HepG2 (cell line): ENCODE measurements at regions not wholly inside any gene's neighbourhood (a gene's known extent, or its start where the extent isn't known, plus 50 kb on each side); places are given as distances from the start of the nearest gene placed in this dataset.

ENCODE experiments used
- ATAC-seq: fragments of 200-7000 bp; cut with Tn5 transposase; 3 replicates; pipeline ENCODE4 v1.9.1; 2020; ENCODE audit warnings: mild to moderate bottlenecking, moderate library complexity
- BruUV-seq: library from RNA; stranded (reverse); fragments of 400-500 nt; replicated peaks from 2 replicates; lab custom pipeline; 2021; lab: Mats Ljungman, UMichigan
- CTCF ChIA-PET: fragments of 300-600 bp; formaldehyde crosslinking; extraction: SDS; loops from one replicate; lab custom pipeline; 2021; ENCODE audit warnings: low total read pairs, inconsistent platforms, low intra/inter-chr PET ratio; lab: Yijun Ruan, JAX
- POLR2A ChIA-PET: fragments of 350-600 bp; sonication (Branson Sonifier 250); formaldehyde crosslinking; loops from one replicate; lab custom pipeline; 2020; ENCODE audit warnings: antibody characterized with exemption, inconsistent platforms; lab: Yijun Ruan, JAX
- DNase-seq: peaks from one replicate; pipeline ENCODE4 v3.0.0-alpha.2; 2015; ENCODE audit warnings: low spot score
- FAIRE-seq: peaks from 3 replicates; lab custom pipeline; 2011; peaks lifted over from hg19 to GRCh38; lab: Jason Lieb, UNC
- H2AFZ ChIP-seq: one replicate; pipeline ENCODE4 v1.6.1; 2011; ENCODE audit warnings: low read length, inconsistent platforms
- H3K27ac ChIP-seq: fragments of 300-600 bp; 3 replicates; pipeline ENCODE4 v1.8.0; 2011; ENCODE audit warnings: mixed run types, mild to moderate bottlenecking, mixed read lengths, low read length, inconsistent platforms; ENCODE audit not compliant: insufficient read depth; ENCODE audit errors: extremely low read length
- H3K27me3 ChIP-seq, 2 experiments: fragments of 200-600 bp in 1 of 2; 2 replicates in 1 of 2; 3 replicates in 1 of 2; pipeline versions ENCODE4 v1.6.0 to v1.8.0; 2011; ENCODE audit warnings: low read length in 2 of 2, mild to moderate bottlenecking in 2 of 2, moderate library complexity in 2 of 2, inconsistent platforms in 1 of 2; ENCODE audit not compliant: insufficient read depth in 2 of 2, control insufficient read depth in 1 of 2
- H3K36me3 ChIP-seq, 2 experiments: fragments of 200-600 bp in 1 of 2; replicated peaks in 1 of 2; 2 replicates in 1 of 2; 3 replicates in 1 of 2; pipeline versions ENCODE4 v1.5.1 to v1.8.0; 2011; ENCODE audit warnings: low read length in 2 of 2, inconsistent platforms in 1 of 2; ENCODE audit not compliant: insufficient read depth in 2 of 2, control insufficient read depth in 1 of 2
- H3K4me1 ChIP-seq: 2 replicates; pipeline ENCODE4 v1.5.1; 2012; ENCODE audit warnings: low read length, inconsistent platforms; ENCODE audit not compliant: insufficient read depth
- H3K4me2 ChIP-seq: 2 replicates; pipeline ENCODE4 v1.6.0; 2011; ENCODE audit warnings: low read depth, low read length, inconsistent platforms
- H3K4me3 ChIP-seq, 3 experiments: fragments of 200-600 bp in 1 of 3; sonication (generic), shearing (Covaris generic) in 1 of 3; replicated peaks in 1 of 3; 2 replicates each; pipeline ENCODE4 v1.5.1; 2011 to 2016; ENCODE audit warnings: low read length in 3 of 3, inconsistent platforms in 2 of 3, low read depth in 2 of 3, mild to moderate bottlenecking in 2 of 3, control low read depth in 1 of 3, mixed read lengths in 1 of 3; ENCODE audit not compliant: insufficient read depth in 1 of 3
- H3K79me2 ChIP-seq: one replicate; pipeline ENCODE4 v1.6.1; 2011; ENCODE audit warnings: low read length, inconsistent platforms; ENCODE audit not compliant: insufficient read depth
- H3K9ac ChIP-seq: 2 replicates; pipeline ENCODE4 v1.6.0; 2011; ENCODE audit warnings: mild to moderate bottlenecking, low read depth, low read length, inconsistent platforms; ENCODE audit not compliant: insufficient read depth
- H3K9me3 ChIP-seq: 2 replicates; pipeline ENCODE4 v1.5.1; 2012; ENCODE audit warnings: mild to moderate bottlenecking, low read length
- H4K20me1 ChIP-seq: 2 replicates; pipeline ENCODE4 v1.6.0; 2011; ENCODE audit warnings: inconsistent platforms, mild to moderate bottlenecking, low read length, moderate library complexity; ENCODE audit not compliant: insufficient read depth
- AFF4 ChIP-seq: sonication (generic); formaldehyde crosslinking; IDR thresholded peaks from 2 replicates; pipeline ENCODE4 v1.4.0; 2020; ENCODE audit warnings: missing genetic modification reagents
- AGO2 ChIP-seq: fragments of 200-400 bp; formaldehyde crosslinking; optimal IDR thresholded peaks from 2 replicates; pipeline ENCODE3; 2017; ENCODE audit warnings: mild to moderate bottlenecking, low read depth, low read length, moderate library complexity
- BCLAF1 ChIP-seq: fragments of 450-650 bp; IDR thresholded peaks from 2 replicates; pipeline ENCODE4 v1.6.1; 2017; ENCODE audit warnings: mild to moderate bottlenecking
- CHD2 ChIP-seq: IDR thresholded peaks from 2 replicates; pipeline ENCODE4 v1.6.1; 2011; ENCODE audit warnings: low read depth, low read length, improper control_type of control experiment
- HIVEP1 ChIP-seq: sonication (generic); formaldehyde crosslinking; IDR thresholded peaks from 2 replicates; pipeline ENCODE4 v1.4.0; 2020; ENCODE audit warnings: mild to moderate bottlenecking, missing genetic modification reagents
- SNAI1 ChIP-seq: sonication (generic); formaldehyde crosslinking; IDR thresholded peaks from 2 replicates; pipeline ENCODE4 v1.5.0; 2020; ENCODE audit warnings: mild to moderate bottlenecking, missing genetic modification reagents, borderline replicate concordance
- ZBTB39 ChIP-seq: sonication (generic); formaldehyde crosslinking; IDR thresholded peaks from 2 replicates; pipeline ENCODE4 v1.5.0; 2020; ENCODE audit warnings: missing genetic modification reagents
- ZNF180 ChIP-seq: sonication (generic); formaldehyde crosslinking; IDR thresholded peaks from 2 replicates; pipeline ENCODE4 v1.4.0; 2020; ENCODE audit warnings: low read depth, missing genetic modification reagents, borderline replicate concordance
- ZSCAN12 ChIP-seq: sonication (generic); formaldehyde crosslinking; IDR thresholded peaks from 2 replicates; pipeline ENCODE4 v1.9.0; 2021; ENCODE audit warnings: mild to moderate bottlenecking, missing genetic modification reagents
- WGBS: methylation state at CpG from one replicate; pipeline ENCODE4 v1.1.6; 2017; ENCODE audit warnings: low lambda C conversion rate; 5-methylcytosine and 5-hydroxymethylcytosine counted together
- in situ Hi-C: cut with HindIII; loops from 2 replicates; pipeline ENCODE4 v1.10.0; 2017; ENCODE audit warnings: low pct_unique_long_range_greater_than_20kb; ENCODE audit not compliant: extremely low pct_ligation_motif_present
- intact Hi-C: fragments of 100-400 bp; cut with micrococcal nuclease; formaldehyde crosslinking; loops from one replicate; pipeline ENCODE4 v1.10.0; 2022; ENCODE audit not compliant: unreplicated experiment
- TF ChIP-seq, protein P1 (sequence below): conservative IDR thresholded peaks from 2 replicates; pipeline ENCODE4 v1.6.1; 2018; ENCODE audit warnings: missing genetic modification reagents
- TF ChIP-seq, protein P2 (sequence below): sonication (generic); formaldehyde crosslinking; conservative IDR thresholded peaks from 2 replicates; pipeline ENCODE4 v1.8.1; 2023; ENCODE audit warnings: missing genetic modification reagents

- H3K4me1 ChIP-seq = no peaks in the 10 kb centered on the region
- no peak overlapping the region for H3K4me3 ChIP-seq
- intact Hi-C loops (no loop called here), in situ Hi-C loops (no loop called here)
- no peak overlapping the region for H3K4me2 ChIP-seq
- peaks cover 18% of the 10 kb centered on the region for H3K9me3 ChIP-seq
- CTCF ChIA-PET = no interaction called here
- POLR2A ChIA-PET = no interaction called here
- H3K79me2 ChIP-seq = no peaks in the 10 kb centered on the region
- 30% methylated on average over 4 of the region's 4 CpGs for WGBS
- no peaks in the 10 kb centered on the region for H4K20me1 ChIP-seq
- peaks cover 2 to 24% of the 10 kb centered on the region in 2 experiments; a peak in 4 of 5 replicates for H3K27me3 ChIP-seq
- no peak for ATAC-seq
- no peak for DNase-seq
- H2AFZ ChIP-seq = no peak overlapping the region
- FAIRE-seq = no peak
- no peak overlapping the region for H3K9ac ChIP-seq
- H3K27ac ChIP-seq = no peak overlapping the region
- BruUV-seq = no TSS peak
- H3K36me3 ChIP-seq = no peaks in the 10 kb centered on the region
- TF ChIP-seq ZNF180 (CRISPR knock-in tag) (no peak), ZBTB39 (CRISPR knock-in tag) (no peak), CHD2 (no peak), BCLAF1 (no peak), HIVEP1 (CRISPR knock-in tag) (no peak), AFF4 (CRISPR knock-in tag) (no peak), ZSCAN12 (CRISPR knock-in tag) (no peak), SNAI1 (CRISPR knock-in tag) (no peak), AGO2 (no peak)
- TF ChIP-seq, protein P1, sequence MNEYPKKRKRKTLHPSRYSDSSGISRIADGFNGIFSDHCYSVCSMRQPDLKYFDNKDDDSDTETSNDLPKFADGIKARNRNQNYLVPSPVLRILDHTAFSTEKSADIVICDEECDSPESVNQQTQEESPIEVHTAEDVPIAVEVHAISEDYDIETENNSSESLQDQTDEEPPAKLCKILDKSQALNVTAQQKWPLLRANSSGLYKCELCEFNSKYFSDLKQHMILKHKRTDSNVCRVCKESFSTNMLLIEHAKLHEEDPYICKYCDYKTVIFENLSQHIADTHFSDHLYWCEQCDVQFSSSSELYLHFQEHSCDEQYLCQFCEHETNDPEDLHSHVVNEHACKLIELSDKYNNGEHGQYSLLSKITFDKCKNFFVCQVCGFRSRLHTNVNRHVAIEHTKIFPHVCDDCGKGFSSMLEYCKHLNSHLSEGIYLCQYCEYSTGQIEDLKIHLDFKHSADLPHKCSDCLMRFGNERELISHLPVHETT (CRISPR knock-in tag) = no peak
- TF ChIP-seq, protein P2, sequence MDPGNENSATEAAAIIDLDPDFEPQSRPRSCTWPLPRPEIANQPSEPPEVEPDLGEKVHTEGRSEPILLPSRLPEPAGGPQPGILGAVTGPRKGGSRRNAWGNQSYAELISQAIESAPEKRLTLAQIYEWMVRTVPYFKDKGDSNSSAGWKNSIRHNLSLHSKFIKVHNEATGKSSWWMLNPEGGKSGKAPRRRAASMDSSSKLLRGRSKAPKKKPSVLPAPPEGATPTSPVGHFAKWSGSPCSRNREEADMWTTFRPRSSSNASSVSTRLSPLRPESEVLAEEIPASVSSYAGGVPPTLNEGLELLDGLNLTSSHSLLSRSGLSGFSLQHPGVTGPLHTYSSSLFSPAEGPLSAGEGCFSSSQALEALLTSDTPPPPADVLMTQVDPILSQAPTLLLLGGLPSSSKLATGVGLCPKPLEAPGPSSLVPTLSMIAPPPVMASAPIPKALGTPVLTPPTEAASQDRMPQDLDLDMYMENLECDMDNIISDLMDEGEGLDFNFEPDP = no peak
Observed at GRCh38 chr15:69704700-69705099, 252.1 kb downstream of the RPLP1 start.
